Peyer's patch (tissue), 4 donors: ENCODE measurements at regions not wholly inside any gene's neighbourhood (a gene's known extent, or its start where the extent isn't known, plus 50 kb on each side); places are given as distances from the start of the nearest gene placed in this dataset.

ENCODE experiments used
- DNase-seq, 3 donors: peaks; one replicate each; pipeline ENCODE4 v3.0.0-alpha.2; 2017 to 2019
- H3K27ac ChIP-seq, 4 donors: fragments of 200-600 bp; sonication (generic); one replicate each; pipeline ENCODE4 v1.5.1; 2016 to 2019
- H3K27me3 ChIP-seq, 2 donors: fragments of 200-600 bp; sonication (generic); one replicate each; pipeline ENCODE4 v1.5.1; 2019
- H3K36me3 ChIP-seq, 3 donors: fragments of 200-600 bp; sonication (generic); one replicate each; pipeline ENCODE4 v1.5.1; 2016 to 2019
- H3K4me1 ChIP-seq, 4 donors: fragments of 200-600 bp; sonication (generic); one replicate each; pipeline ENCODE4 v1.5.1; 2016 to 2019
- H3K4me3 ChIP-seq, 4 donors: fragments of 200-600 bp; sonication (generic); 1 replicate in 3 of 4; 2 replicates in 1 of 4; pipeline ENCODE4 v1.5.1; 2016 to 2019; ENCODE audit warnings: mild to moderate bottlenecking in 1 of 4
- H3K9me3 ChIP-seq, 4 donors: fragments of 200-600 bp; sonication (generic); one replicate each; pipeline ENCODE4 v1.5.1; 2016 to 2019; ENCODE audit warnings: mild to moderate bottlenecking in 1 of 4
- CTCF ChIP-seq, 6 experiments: fragments of 450-650 bp in 4 of 6; fragments of 200-600 bp in 2 of 6; sonication (generic) in 1 of 6; IDR thresholded peaks; one replicate each; pipeline ENCODE4 v1.5.1; 2017 to 2019; ENCODE audit warnings: antibody characterized with exemption in 6 of 6, mild to moderate bottlenecking in 3 of 6, moderate library complexity in 1 of 6
- POLR2A ChIP-seq, 2 donors: fragments of 450-650 bp; IDR thresholded peaks; one replicate each; pipeline ENCODE4 v1.5.1; 2017; ENCODE audit warnings: antibody characterized with exemption in 2 of 2, mild to moderate bottlenecking in 2 of 2, moderate library complexity in 2 of 2

DNA sequence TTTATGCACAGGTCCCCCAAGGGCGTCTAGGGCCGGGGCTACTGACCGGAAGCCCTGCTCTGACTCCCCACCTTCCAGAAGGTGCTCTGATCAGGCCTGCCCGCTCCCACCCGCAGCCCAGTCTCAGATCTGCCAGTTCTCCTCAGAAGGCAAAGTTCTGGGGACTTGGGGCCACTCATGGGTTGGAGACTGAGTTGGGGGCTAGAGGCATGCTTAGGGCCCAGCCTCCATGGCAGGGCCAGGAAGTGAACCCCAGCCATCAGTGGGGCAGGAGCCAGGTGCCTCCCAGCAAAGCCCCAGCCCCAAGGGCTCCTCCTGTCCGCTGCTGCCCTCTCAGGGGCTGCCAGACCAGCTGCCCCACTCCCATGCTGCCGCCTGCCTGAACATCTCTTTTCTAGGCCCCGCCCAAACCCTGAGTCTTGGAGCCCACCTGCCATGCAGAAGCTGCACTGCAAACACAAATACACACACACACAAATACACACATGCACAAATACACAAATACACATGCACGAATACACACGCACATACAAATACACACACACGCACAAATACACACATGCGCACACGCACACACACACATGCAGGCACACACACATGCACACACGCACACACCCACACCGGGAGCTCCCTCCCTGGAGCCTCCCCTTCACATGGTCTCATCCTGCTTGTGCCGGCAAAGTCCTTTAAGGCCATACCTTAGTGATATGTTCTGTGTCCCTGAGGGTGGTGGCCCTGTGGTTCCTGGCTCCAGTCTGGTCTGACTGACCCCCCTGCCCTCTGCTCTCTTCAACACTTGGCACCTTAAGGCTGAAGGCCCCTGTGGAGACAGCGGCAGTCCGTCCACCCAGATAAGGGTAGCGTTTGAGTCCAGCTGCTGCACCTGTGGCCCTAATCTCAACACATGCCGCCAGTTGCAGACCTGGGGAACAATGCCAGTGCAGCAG lies 59.2 kb upstream of the KLF13 start:
- no peak for TF ChIP-seq POLR2A (IDR thresholded peaks at IDR 0.05)
- peaks cover 20 to 57% (median 47%) of the 10 kb centered on the region in 4 donors for H3K4me1 ChIP-seq
- peak overlapping the region; percentile 67 to 92 (median 86) for H3K27ac ChIP-seq
- no peak overlapping the region for H3K4me3 ChIP-seq
- H3K27me3 ChIP-seq, result no peaks in the 10 kb centered on the region
- DNase-seq, result peak in 2 of 3 donors; percentile 16 to 44
- H3K36me3 ChIP-seq, result no peaks in the 10 kb centered on the region
- H3K9me3 ChIP-seq, result no peaks in the 10 kb centered on the region

- TF ChIP-seq CTCF (IDR thresholded peaks at IDR 0.05) (no peak), POLR2A (IDR thresholded peaks at IDR 0.05) (no peak)
- H3K36me3 ChIP-seq, result no peaks in the 10 kb centered on the region
- peak in 1 of 3 donors; percentile 45 for DNase-seq
- peaks cover 20 to 58% (median 45%) of the 10 kb centered on the region in 4 donors for H3K4me1 ChIP-seq
- H3K27me3 ChIP-seq, result no peaks in the 10 kb centered on the region
- H3K27ac ChIP-seq, result peak overlapping the region in 1 of 4 donors; percentile 92
- no peak overlapping the region for H3K4me3 ChIP-seq
- no peaks in the 10 kb centered on the region for H3K9me3 ChIP-seq
These were observed 58.5 kb upstream of the KLF13 start for GRCh38 chr15:31268108-31268501.

DNA sequence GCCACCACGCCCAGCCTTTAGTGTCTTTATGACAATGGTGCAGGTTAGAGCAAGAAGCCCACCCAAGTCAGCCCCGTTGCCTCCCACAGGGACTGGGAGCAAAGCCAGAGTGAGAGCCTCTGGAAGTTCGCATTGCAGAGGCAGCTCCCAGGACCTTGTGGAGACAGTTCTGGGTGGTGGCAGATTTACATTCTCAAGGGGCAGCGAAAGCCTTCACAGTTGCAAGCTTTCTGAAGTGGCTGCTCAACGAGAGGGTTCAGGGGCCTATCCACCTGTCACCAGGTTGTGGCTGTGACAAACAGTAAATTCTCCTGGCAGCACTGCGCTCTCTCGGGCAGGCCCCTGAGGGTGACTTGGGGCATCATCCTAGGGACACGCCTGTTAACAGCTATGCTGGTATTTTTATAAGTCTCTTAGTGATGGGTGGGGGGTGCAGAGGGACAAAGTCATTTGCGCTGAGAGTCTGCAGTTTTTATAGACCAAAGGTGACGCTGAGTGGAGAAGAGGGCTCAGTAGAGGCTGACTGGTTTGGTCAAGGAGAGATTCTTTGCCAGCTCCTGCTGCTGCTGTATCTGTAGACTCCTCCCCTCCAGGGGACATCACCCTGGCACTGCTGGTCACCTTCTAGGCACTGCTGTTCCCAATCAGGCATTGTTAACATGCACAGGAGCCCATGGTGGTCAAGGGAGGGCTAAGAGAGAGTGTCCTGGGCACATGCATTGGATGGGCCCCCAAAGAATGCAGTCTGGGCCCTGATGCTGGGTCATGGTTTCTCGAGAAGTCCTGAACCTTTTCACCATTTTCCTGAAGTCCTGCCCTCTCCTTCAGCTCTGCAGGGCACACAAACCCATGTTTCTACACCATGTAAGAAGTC lies 57.5 kb upstream of the KLF13 start:
- peaks cover 14 to 48% (median 36%) of the 10 kb centered on the region in 4 donors for H3K4me1 ChIP-seq

DNA sequence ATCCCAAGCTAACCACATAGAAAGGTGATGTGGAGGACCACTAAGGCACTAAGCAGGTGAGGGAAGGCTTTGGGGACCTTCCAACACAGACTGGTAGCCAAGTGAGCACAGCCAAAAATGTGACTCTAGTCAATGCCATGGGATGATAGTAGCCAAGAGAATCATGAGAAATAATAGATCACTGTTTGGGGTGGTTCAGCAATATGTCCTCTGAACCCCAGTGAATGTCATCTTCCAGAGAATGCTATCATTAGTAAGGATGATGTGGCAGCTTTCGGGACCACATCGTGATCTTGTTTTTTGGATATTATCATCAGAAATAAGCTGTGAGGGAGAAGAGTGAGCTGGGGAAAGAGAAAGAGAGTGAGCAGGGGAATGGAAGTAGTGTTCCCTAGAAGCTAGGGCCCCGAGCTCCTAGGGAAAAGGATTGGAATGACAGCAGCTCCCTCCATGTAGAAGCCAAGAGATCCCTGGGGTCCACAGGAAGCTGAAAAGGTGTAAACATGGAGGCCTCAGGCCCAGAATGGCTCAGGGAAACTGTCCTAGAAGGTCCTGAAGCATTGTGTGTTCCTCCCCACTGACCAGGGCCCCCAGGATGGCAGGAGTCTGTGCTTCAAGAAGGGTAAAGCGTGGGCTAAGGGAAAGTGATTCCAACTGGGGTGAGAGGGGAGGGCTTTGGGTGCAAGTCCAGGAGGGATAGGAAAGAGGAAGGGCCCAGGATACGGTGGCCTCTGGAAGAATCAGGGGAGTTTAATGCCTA lies 56.6 kb upstream of the KLF13 start:
- H3K27ac ChIP-seq, result no peak overlapping the region

More for the DNA sequence above, 57.5 kb upstream of the KLF13 start:
- Histone ChIP-seq H3K27ac (no peak overlapping the region), H3K27me3 (no peaks in the 10 kb centered on the region), H3K9me3 (no peaks in the 10 kb centered on the region), H3K36me3 (no peaks in the 10 kb centered on the region), H3K4me3 (no peak overlapping the region)
- peak in 1 of 3 donors; percentile 47 for DNase-seq
- TF ChIP-seq CTCF (IDR thresholded peaks at IDR 0.05), result no peak
- no peak for TF ChIP-seq POLR2A (IDR thresholded peaks at IDR 0.05)

GRCh38 chr15:31270767-31271166 lies 55.9 kb upstream of the KLF13 start:
- peaks cover 2 to 32% (median 19%) of the 10 kb centered on the region in 4 donors for H3K4me1 ChIP-seq

More for the DNA sequence above, 56.6 kb upstream of the KLF13 start:
- no peaks in the 10 kb centered on the region for H3K27me3 ChIP-seq
- H3K4me1 ChIP-seq, result peaks cover 6 to 40% (median 27%) of the 10 kb centered on the region in 4 donors
- no peak for DNase-seq
- no peak overlapping the region for H3K4me3 ChIP-seq
- TF ChIP-seq CTCF (IDR thresholded peaks at IDR 0.05) (no peak), POLR2A (IDR thresholded peaks at IDR 0.05) (no peak)
- H3K36me3 ChIP-seq, result no peaks in the 10 kb centered on the region
- no peaks in the 10 kb centered on the region for H3K9me3 ChIP-seq

More at GRCh38 chr15:31270767-31271166, 55.9 kb upstream of the KLF13 start:
- Histone ChIP-seq H3K4me3 (no peak overlapping the region), H3K9me3 (no peaks in the 10 kb centered on the region), H3K36me3 (no peaks in the 10 kb centered on the region), H3K27me3 (no peaks in the 10 kb centered on the region), H3K27ac (no peak overlapping the region)
- TF ChIP-seq CTCF (IDR thresholded peaks at IDR 0.05) (no peak), POLR2A (IDR thresholded peaks at IDR 0.05) (no peak)
- DNase-seq, result peak in 1 of 3 donors; percentile 45
